Smooth muscle cell (in vitro differentiated cells): ENCODE measurements at regions not wholly inside any gene's neighbourhood (a gene's known extent, or its start where the extent isn't known, plus 50 kb on each side); places are given as distances from the start of the nearest gene placed in this dataset.
A peak's percentile ranks its signal among the peaks of the same experiment; 100 is the strongest.

Experiments
- DNase-seq: peaks from one replicate; lab custom pipeline; 2025; ENCODE audit not compliant: unreplicated experiment; lab: John Stamatoyannopoulos, UW
- H2AFZ ChIP-seq: fragments of 200-600 bp; sonication (generic); 2 replicates; pipeline ENCODE4 v1.6.0; 2016; ENCODE audit warnings: antibody characterized with exemption, low read depth, mild to moderate bottlenecking
- H3F3A ChIP-seq: fragments of 200-600 bp; sonication (generic); 2 replicates; pipeline ENCODE4 v1.6.0; 2017; ENCODE audit warnings: antibody characterized with exemption, low read depth
- H3K27ac ChIP-seq: fragments of 200-600 bp; sonication (generic); 2 replicates; pipeline ENCODE4 v1.5.1; 2016; ENCODE audit warnings: low read depth, mild to moderate bottlenecking
- H3K27me3 ChIP-seq: fragments of 200-600 bp; sonication (generic); 2 replicates; pipeline ENCODE4 v1.6.1; 2016; ENCODE audit warnings: low read depth, mild to moderate bottlenecking
- H3K36me3 ChIP-seq: fragments of 200-600 bp; sonication (generic); 2 replicates; pipeline ENCODE4 v1.5.1; 2016; ENCODE audit warnings: low read depth
- H3K4me1 ChIP-seq: fragments of 200-600 bp; sonication (generic); 2 replicates; pipeline ENCODE4 v1.5.1; 2016; ENCODE audit warnings: low read depth
- H3K4me2 ChIP-seq: fragments of 200-600 bp; sonication (generic); 2 replicates; pipeline ENCODE4 v1.6.0; 2016; ENCODE audit warnings: mild to moderate bottlenecking
- H3K4me3 ChIP-seq: fragments of 200-600 bp; sonication (generic); 2 replicates; pipeline ENCODE4 v1.5.1; 2016; ENCODE audit warnings: mild to moderate bottlenecking
- H3K79me2 ChIP-seq: fragments of 200-600 bp; sonication (generic); 2 replicates; pipeline ENCODE4 v1.6.0; 2016; ENCODE audit warnings: low read depth, mild to moderate bottlenecking
- H3K9ac ChIP-seq: fragments of 200-600 bp; sonication (generic); 2 replicates; pipeline ENCODE4 v1.6.0; 2016; ENCODE audit warnings: low read depth
- H3K9me3 ChIP-seq: fragments of 200-600 bp; sonication (generic); replicated peaks from 2 replicates; pipeline ENCODE4 v1.5.1; 2016; ENCODE audit warnings: low read depth
- H4K20me1 ChIP-seq: fragments of 200-600 bp; sonication (generic); 2 replicates; pipeline ENCODE4 v1.6.0; 2016; ENCODE audit warnings: low read depth
- WGBS: methylation state at CpG from one replicate; pipeline ENCODE4 v1.1.7; 2016; ENCODE audit warnings: low lambda C conversion rate; 5-methylcytosine and 5-hydroxymethylcytosine counted together
- TF ChIP-seq, protein P1 (sequence below): fragments of 200-600 bp; sonication (generic); IDR thresholded peaks from 2 replicates; pipeline ENCODE4 v1.5.1; 2017; ENCODE audit warnings: borderline replicate concordance, mild to moderate bottlenecking, antibody characterized with exemption; ENCODE audit not compliant: insufficient read depth, poor library complexity, severe bottlenecking

DNA sequence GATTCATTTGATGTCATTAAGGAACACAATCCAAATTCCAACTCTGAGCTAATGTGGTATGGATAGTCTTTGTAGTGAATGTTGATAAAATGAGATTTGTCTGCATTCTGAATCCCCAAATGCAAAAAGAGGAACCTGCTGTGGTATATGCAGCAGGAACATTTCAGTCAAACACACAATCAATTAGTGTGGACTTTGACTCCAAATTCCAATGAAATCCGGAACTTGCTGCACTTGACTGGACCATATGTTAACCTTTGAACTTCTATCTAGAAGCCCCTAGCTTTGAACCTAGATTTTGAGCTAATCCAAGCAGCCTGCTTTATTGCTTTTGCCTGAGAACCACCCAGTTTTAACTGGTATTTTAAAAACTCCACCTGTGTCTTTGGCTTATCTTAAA, 341.3 kb downstream of the SPRY2 start:
- Histone ChIP-seq H3K4me3 (no peak overlapping the region), H2AFZ (no peak overlapping the region), H3K27ac (no peak overlapping the region), H3K27me3 (no peaks in the 10 kb centered on the region), H3K9me3 (no peaks in the 10 kb centered on the region), H3F3A (peaks cover 9% of the 10 kb centered on the region), H3K79me2 (no peaks in the 10 kb centered on the region), H3K4me1 (peaks cover 6% of the 10 kb centered on the region), H4K20me1 (no peaks in the 10 kb centered on the region), H3K36me3 (no peaks in the 10 kb centered on the region), H3K4me2 (no peak overlapping the region), H3K9ac (no peak overlapping the region)
- 85% methylated on average over 1 of the region's 1 CpG for WGBS
- DNase-seq = no peak
- TF ChIP-seq, protein P1, sequence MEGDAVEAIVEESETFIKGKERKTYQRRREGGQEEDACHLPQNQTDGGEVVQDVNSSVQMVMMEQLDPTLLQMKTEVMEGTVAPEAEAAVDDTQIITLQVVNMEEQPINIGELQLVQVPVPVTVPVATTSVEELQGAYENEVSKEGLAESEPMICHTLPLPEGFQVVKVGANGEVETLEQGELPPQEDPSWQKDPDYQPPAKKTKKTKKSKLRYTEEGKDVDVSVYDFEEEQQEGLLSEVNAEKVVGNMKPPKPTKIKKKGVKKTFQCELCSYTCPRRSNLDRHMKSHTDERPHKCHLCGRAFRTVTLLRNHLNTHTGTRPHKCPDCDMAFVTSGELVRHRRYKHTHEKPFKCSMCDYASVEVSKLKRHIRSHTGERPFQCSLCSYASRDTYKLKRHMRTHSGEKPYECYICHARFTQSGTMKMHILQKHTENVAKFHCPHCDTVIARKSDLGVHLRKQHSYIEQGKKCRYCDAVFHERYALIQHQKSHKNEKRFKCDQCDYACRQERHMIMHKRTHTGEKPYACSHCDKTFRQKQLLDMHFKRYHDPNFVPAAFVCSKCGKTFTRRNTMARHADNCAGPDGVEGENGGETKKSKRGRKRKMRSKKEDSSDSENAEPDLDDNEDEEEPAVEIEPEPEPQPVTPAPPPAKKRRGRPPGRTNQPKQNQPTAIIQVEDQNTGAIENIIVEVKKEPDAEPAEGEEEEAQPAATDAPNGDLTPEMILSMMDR = no peak

DNA sequence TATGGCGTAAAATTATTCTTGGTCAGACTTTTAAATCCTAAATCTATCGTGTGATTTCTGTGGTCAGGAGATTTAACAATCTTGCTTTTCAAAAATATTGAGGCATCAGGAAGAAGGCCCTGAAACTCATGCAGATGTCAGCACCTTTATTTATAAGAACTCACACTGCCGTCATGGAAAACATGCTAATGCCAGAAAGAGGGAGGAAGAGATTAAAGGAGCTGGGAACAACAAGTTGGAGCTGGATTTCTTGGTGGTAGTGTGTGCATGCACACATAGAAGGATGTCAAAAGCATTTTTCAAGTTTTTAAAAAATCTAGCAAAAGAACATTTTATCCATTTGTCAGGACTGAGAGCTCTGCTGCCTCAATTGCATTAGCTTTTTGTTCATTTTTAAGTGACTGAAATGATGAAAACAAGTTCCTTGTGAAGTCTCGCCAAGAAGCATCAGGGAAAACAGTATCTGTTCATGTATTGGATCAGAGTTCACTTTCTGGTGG, 342.5 kb downstream of the SPRY2 start:
- no peaks in the 10 kb centered on the region for H3K36me3 ChIP-seq
- H3K27ac ChIP-seq = no peak overlapping the region
- DNase-seq = no peak
- no peak overlapping the region for H3K4me2 ChIP-seq
- no peaks in the 10 kb centered on the region for H3K27me3 ChIP-seq
- no peak overlapping the region for H2AFZ ChIP-seq
- no peak overlapping the region for H3K9ac ChIP-seq
- TF ChIP-seq, protein P1 = no peak
- peaks cover 6% of the 10 kb centered on the region for H3K4me1 ChIP-seq
- H4K20me1 ChIP-seq = no peaks in the 10 kb centered on the region
- peaks cover 9% of the 10 kb centered on the region for H3F3A ChIP-seq
- whole genome bisulfite sequencing = 76% methylated on average over 4 of the region's 4 CpGs
- no peak overlapping the region for H3K4me3 ChIP-seq
- H3K79me2 ChIP-seq = no peaks in the 10 kb centered on the region
- no peaks in the 10 kb centered on the region for H3K9me3 ChIP-seq

DNA sequence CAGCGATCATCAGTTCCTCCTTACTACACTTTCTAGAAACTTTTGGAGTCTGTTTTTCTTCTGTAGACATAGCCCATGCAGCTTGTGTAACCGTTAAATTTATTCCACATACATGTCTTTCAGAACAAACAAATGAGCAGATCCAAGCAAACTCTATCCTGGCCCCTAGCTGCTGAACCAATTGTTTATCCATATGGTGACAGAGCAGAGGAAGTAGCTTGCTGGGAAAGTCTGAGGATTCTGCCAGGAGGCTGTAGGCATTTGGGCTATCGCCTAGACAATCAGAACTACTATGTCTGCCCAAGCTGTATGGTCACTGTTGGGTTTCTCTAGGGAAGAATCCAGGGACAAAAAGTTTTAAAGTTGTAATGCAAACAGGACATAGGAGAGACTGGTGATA, 343.7 kb downstream of the SPRY2 start:
- DNase-seq = no peak
- Histone ChIP-seq H3K9me3 (no peaks in the 10 kb centered on the region), H3K9ac (no peak overlapping the region), H3K27me3 (no peaks in the 10 kb centered on the region), H4K20me1 (no peaks in the 10 kb centered on the region), H3F3A (peaks cover 9% of the 10 kb centered on the region), H3K4me1 (peaks cover 6% of the 10 kb centered on the region), H3K4me2 (no peak overlapping the region), H2AFZ (peak overlapping the region; percentile 44), H3K79me2 (no peaks in the 10 kb centered on the region), H3K36me3 (no peaks in the 10 kb centered on the region), H3K27ac (no peak overlapping the region), H3K4me3 (no peak overlapping the region)
- WGBS = 43% methylated on average over 3 of the region's 3 CpGs
- TF ChIP-seq, protein P1 = no peak

DNA sequence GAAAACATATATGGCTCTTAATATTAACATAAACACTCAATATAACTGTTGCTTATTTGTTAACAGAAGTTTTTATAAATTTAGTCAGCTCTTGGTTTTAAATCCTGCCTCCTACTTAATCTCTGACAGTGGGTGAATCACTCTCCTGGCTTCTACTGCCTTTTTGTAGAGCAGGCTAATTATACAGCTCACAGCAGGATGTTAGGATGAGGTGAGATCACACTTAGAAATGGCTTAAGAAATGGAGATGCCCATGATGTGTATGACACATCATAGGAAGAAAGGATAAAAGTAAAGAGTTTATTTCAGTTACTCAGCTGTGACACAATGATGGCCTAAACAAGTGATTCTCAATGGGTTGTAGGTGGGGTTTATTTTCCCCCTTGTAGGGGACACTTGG, 345.6 kb downstream of the SPRY2 start:
- Histone ChIP-seq H2AFZ (no peak overlapping the region), H3F3A (peaks cover 9% of the 10 kb centered on the region), H3K36me3 (no peaks in the 10 kb centered on the region), H3K9ac (peak overlapping the region; percentile 0), H3K9me3 (no peaks in the 10 kb centered on the region), H4K20me1 (no peaks in the 10 kb centered on the region), H3K4me2 (peak overlapping the region; percentile 32), H3K27ac (peak overlapping the region; percentile 82), H3K4me1 (peaks cover 11% of the 10 kb centered on the region), H3K27me3 (no peaks in the 10 kb centered on the region), H3K4me3 (no peak overlapping the region), H3K79me2 (no peaks in the 10 kb centered on the region)
- TF ChIP-seq, protein P1 = no peak
- no peak for DNase-seq
